ENCODE measurements at regions not wholly inside any gene's neighbourhood (a gene's known extent, or its start where the extent isn't known, plus 50 kb on each side); places are given as distances from the start of the nearest gene placed in this dataset.

DNA sequence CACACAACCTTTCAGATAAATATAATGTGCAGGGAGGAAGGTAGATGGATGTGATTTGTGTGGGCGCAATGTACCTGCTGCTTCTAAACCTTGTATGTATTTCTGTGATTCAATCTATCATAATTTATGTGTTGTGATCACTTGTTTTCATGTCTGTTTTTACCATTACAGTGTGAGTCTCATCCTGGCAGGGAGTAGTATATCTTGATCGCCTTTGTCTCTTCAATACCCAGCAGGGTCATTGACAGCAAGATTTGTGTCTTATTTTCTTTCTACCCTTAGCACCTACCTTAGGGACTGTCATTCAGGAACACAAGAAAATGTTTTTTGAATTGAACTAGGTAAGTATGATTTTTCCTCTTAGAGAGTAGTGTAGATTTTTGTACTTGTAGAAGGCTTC, 83.7 kb upstream of the SELENOK start:
- Mint-ChIP-seq H3K27ac (no peak overlapping the region), H3K4me3 (no peak overlapping the region), H3K36me3 (no peaks in the 10 kb centered on the region), H3K4me1 (peaks cover 0 to 6% (median 0%) of the 10 kb centered on the region in 4 donors), H3K27me3 (peaks cover 9% of the 10 kb centered on the region), H3K9me3 (peaks cover 4 to 44% (median 17%) of the 10 kb centered on the region in 7 donors)
- Histone ChIP-seq H3K27ac (ENCODE audit: insufficient read depth, low read length, poor library complexity, severe bottlenecking) (no peak overlapping the region), H3K9me3 (ENCODE audit: control insufficient read depth in 2 of 2, low read length in 2 of 2) (peaks cover 10 to 21% of the 10 kb centered on the region in 2 experiments), H3K36me3 (ENCODE audit: control insufficient read depth, insufficient read depth, low read length) (no peaks in the 10 kb centered on the region), H3K4me3 (ENCODE audit: low read depth, low read length) (no peak overlapping the region), H3K4me1 (ENCODE audit: control insufficient read depth, insufficient read depth, low read length, poor library complexity, severe bottlenecking) (no peaks in the 10 kb centered on the region), H3K27me3 (ENCODE audit: control insufficient read depth, insufficient read depth, low read length) (no peaks in the 10 kb centered on the region)
- ATAC-seq (ENCODE audit: low read depth in 2 of 2) (no peak), DNase-seq (no peak)

DNA sequence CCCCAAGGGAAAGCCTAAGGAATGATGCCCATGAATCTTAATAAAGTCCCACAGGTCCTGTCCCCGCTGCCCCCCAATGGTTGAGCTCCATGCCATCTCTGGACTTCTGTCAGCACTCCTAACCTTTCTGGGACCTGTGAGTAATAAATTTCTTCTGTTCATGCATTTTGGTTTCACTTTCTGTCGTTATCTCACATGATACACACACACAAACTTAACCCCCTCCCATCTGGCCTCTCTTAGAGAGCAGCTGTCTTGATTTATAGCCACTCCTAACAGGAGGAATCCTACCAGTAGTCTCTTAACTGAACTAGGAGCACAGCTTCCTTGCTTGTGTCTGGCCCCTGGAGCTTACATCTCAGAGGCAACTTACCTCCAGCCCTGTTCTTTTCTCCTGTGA, 82.7 kb upstream of the SELENOK start:
- Mint-ChIP-seq H3K36me3 (no peaks in the 10 kb centered on the region), H3K4me3 (no peak overlapping the region), H3K4me1 (peaks cover 0 to 6% (median 0%) of the 10 kb centered on the region in 4 donors), H3K9me3 (peaks cover 4 to 41% (median 16%) of the 10 kb centered on the region in 7 donors), H3K27ac (no peak overlapping the region), H3K27me3 (peaks cover 14% of the 10 kb centered on the region)
- Histone ChIP-seq H3K27me3 (ENCODE audit: control insufficient read depth, insufficient read depth, low read length) (no peaks in the 10 kb centered on the region), H3K4me3 (ENCODE audit: low read depth, low read length) (no peak overlapping the region), H3K4me1 (ENCODE audit: control insufficient read depth, insufficient read depth, low read length, poor library complexity, severe bottlenecking) (no peaks in the 10 kb centered on the region), H3K9me3 (ENCODE audit: control insufficient read depth in 2 of 2, low read length in 2 of 2) (peaks cover 10 to 21% of the 10 kb centered on the region in 2 experiments), H3K27ac (ENCODE audit: insufficient read depth, low read length, poor library complexity, severe bottlenecking) (no peak overlapping the region), H3K36me3 (ENCODE audit: control insufficient read depth, insufficient read depth, low read length) (no peaks in the 10 kb centered on the region)
- ATAC-seq (ENCODE audit: low read depth in 2 of 2) = no peak
- no peak for DNase-seq

DNA sequence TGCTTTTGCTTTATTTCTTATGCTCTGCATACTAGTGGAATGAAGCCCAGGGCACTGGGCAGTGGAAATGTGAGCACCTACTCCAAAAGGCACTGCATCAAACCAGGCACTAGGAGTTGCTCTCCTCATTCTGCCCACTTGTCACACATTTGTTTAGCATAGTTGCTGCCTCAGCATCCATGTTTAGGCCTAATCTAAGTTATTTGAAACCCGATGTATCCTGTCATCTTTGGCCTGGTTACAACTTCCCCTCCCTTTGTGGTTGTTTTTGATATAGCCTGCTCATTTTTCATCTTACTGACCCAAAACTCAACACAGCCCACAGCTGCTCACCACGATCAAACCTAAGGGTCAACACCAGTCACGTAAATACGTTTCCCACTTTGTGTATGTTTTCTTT, 82.2 kb upstream of the SELENOK start:
- Mint-ChIP-seq H3K36me3 (no peaks in the 10 kb centered on the region), H3K4me3 (no peak overlapping the region), H3K4me1 (peaks cover 0 to 6% (median 0%) of the 10 kb centered on the region in 4 donors), H3K9me3 (peaks cover 4 to 41% (median 16%) of the 10 kb centered on the region in 7 donors), H3K27ac (no peak overlapping the region), H3K27me3 (peaks cover 13% of the 10 kb centered on the region)
- no peak overlapping the region for H3K4me3 ChIP-seq (ENCODE audit: low read depth, low read length)
- no peaks in the 10 kb centered on the region for H3K36me3 ChIP-seq (ENCODE audit: control insufficient read depth, insufficient read depth, low read length)
- H3K27ac ChIP-seq (ENCODE audit: insufficient read depth, low read length, poor library complexity, severe bottlenecking) = no peak overlapping the region
- no peaks in the 10 kb centered on the region for H3K4me1 ChIP-seq (ENCODE audit: control insufficient read depth, insufficient read depth, low read length, poor library complexity, severe bottlenecking)
- DNase-seq (no peak), ATAC-seq (ENCODE audit: low read depth in 2 of 2) (no peak)
- H3K9me3 ChIP-seq (ENCODE audit: control insufficient read depth in 2 of 2, low read length in 2 of 2) = peaks cover 10 to 21% of the 10 kb centered on the region in 2 experiments
- H3K27me3 ChIP-seq (ENCODE audit: control insufficient read depth, insufficient read depth, low read length) = no peaks in the 10 kb centered on the region

DNA sequence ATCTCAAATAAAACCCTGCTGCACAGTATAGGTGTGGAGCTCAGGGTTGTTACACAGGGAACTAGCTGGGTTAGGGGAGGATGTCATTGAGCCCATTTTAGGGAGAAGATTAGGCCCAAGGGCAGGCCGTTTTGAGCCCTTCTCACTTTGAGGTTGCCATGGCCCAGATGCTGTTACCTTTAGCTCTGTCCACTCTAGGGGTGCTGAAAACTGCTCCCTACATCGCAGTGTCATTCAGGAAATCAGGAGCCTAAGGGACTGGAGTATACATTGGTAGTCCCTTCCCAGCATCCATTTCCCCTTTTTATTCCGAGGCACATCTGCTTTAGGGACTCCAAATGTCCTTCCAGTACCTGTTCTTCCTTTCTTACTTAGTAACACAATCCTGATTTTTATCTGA, 79.0 kb upstream of the SELENOK start:
- H3K27ac Mint-ChIP-seq = no peak overlapping the region
- Histone ChIP-seq H3K4me3 (ENCODE audit: low read depth, low read length) (no peak overlapping the region), H3K4me1 (ENCODE audit: control insufficient read depth, insufficient read depth, low read length, poor library complexity, severe bottlenecking) (no peaks in the 10 kb centered on the region), H3K27ac (ENCODE audit: insufficient read depth, low read length, poor library complexity, severe bottlenecking) (no peak overlapping the region), H3K27me3 (ENCODE audit: control insufficient read depth, insufficient read depth, low read length) (no peaks in the 10 kb centered on the region), H3K36me3 (ENCODE audit: control insufficient read depth, insufficient read depth, low read length) (no peaks in the 10 kb centered on the region), H3K9me3 (ENCODE audit: control insufficient read depth in 2 of 2, low read length in 2 of 2) (peaks cover 6 to 15% of the 10 kb centered on the region in 2 experiments)
- peaks cover 9% of the 10 kb centered on the region for H3K27me3 Mint-ChIP-seq
- H3K9me3 Mint-ChIP-seq = peaks cover 4 to 40% (median 12%) of the 10 kb centered on the region in 7 donors
- H3K4me3 Mint-ChIP-seq = no peak overlapping the region
- ATAC-seq (ENCODE audit: low read depth in 2 of 2) = no peak
- DNase-seq = no peak
- no peaks in the 10 kb centered on the region for H3K36me3 Mint-ChIP-seq
- peaks cover 0 to 6% (median 0%) of the 10 kb centered on the region in 4 donors for H3K4me1 Mint-ChIP-seq

DNA sequence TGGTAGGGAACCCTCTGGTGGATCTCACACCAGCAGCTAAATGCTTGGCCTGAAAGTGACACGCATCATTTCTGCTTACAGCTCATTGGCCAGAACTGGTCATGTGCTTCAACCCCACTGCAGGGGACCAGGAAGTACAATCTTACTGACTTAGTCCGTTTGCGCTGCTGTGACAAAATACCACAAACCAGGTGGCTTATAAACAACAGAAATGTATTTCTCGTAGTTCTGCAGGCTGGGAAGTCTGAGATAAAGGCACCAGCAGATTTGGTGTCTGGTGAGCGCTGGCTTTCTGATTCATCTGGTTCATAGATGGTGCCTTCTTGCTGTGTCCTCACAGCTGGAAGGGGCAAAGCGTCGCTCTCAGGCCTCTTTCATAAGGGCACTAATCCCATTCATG, 77.4 kb upstream of the SELENOK start:
- no peaks in the 10 kb centered on the region for H3K36me3 Mint-ChIP-seq
- no peak for ATAC-seq (ENCODE audit: low read depth in 2 of 2)

DNA sequence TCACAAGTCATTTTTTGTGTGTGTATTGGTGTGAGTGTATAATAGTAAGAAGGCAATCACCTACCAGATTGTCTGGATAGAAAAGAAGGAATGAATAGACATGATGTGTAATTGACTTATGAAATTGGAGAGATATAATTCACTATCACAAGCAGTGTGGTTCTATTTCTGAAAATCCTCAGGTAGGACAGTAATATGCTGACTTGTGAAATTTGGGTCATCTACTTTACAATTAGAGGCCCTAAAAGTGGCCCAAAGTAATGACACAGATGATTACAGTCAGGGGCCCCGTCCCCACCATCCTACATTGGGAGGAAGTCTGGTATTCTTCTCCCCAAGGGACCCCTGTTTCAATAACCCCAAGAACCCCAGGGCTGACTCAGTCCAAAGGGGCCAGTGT, 73.6 kb upstream of the SELENOK start:
- H3K27me3 Mint-ChIP-seq = peaks cover 6% of the 10 kb centered on the region
- Histone ChIP-seq H3K27ac (ENCODE audit: insufficient read depth, low read length, poor library complexity, severe bottlenecking) (no peak overlapping the region), H3K4me3 (ENCODE audit: low read depth, low read length) (no peak overlapping the region), H3K9me3 (ENCODE audit: control insufficient read depth in 2 of 2, low read length in 2 of 2) (peaks cover 0 to 2% of the 10 kb centered on the region in 2 experiments), H3K36me3 (ENCODE audit: control insufficient read depth, insufficient read depth, low read length) (no peaks in the 10 kb centered on the region), H3K4me1 (ENCODE audit: control insufficient read depth, insufficient read depth, low read length, poor library complexity, severe bottlenecking) (no peaks in the 10 kb centered on the region), H3K27me3 (ENCODE audit: control insufficient read depth, insufficient read depth, low read length) (no peaks in the 10 kb centered on the region)
- DNase-seq (no peak), ATAC-seq (ENCODE audit: low read depth in 2 of 2) (no peak)
- peaks cover 0 to 9% (median 3%) of the 10 kb centered on the region in 7 donors for H3K9me3 Mint-ChIP-seq
- H3K4me1 Mint-ChIP-seq = no peaks in the 10 kb centered on the region
- H3K36me3 Mint-ChIP-seq = no peaks in the 10 kb centered on the region
- H3K27ac Mint-ChIP-seq = no peak overlapping the region
- H3K4me3 Mint-ChIP-seq = no peak overlapping the region

More for the DNA sequence above, 77.4 kb upstream of the SELENOK start:
- Mint-ChIP-seq H3K4me1 (no peaks in the 10 kb centered on the region), H3K27me3 (peaks cover 5% of the 10 kb centered on the region), H3K4me3 (no peak overlapping the region), H3K27ac (no peak overlapping the region), H3K9me3 (peaks cover 0 to 25% (median 8%) of the 10 kb centered on the region in 7 donors)
- H3K27me3 ChIP-seq (ENCODE audit: control insufficient read depth, insufficient read depth, low read length) = no peaks in the 10 kb centered on the region
- H3K4me1 ChIP-seq (ENCODE audit: control insufficient read depth, insufficient read depth, low read length, poor library complexity, severe bottlenecking) = no peaks in the 10 kb centered on the region
- H3K9me3 ChIP-seq (ENCODE audit: control insufficient read depth in 2 of 2, low read length in 2 of 2) = peaks cover 6 to 15% of the 10 kb centered on the region in 2 experiments
- no peak overlapping the region for H3K27ac ChIP-seq (ENCODE audit: insufficient read depth, low read length, poor library complexity, severe bottlenecking)
- H3K4me3 ChIP-seq (ENCODE audit: low read depth, low read length) = no peak overlapping the region
- no peaks in the 10 kb centered on the region for H3K36me3 ChIP-seq (ENCODE audit: control insufficient read depth, insufficient read depth, low read length)
- DNase-seq = no peak

DNA sequence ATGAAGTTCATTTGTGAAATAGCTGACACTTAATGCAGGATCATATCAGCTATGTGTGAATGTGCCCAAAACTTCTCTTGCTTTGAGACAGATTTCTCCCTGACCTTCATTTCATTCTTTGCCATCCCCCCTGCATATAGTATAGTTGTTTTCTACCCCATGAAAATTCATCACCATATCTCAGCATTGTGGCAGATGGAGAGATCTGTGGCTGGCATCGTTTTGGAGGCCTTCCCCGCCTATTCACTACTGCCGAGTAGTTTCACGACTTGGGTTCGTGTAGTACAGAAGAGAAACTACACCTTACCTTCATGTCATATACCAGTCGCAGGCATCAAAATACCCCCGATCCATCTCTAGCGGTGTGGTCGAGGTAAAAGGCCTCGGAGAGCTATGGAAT, 66.2 kb upstream of the SELENOK start:
- DNase-seq (no peak), ATAC-seq (ENCODE audit: low read depth in 2 of 2) (no peak)
- Mint-ChIP-seq H3K9me3 (peaks cover 0 to 4% (median 0%) of the 10 kb centered on the region in 7 donors), H3K27ac (no peak overlapping the region), H3K36me3 (no peaks in the 10 kb centered on the region), H3K27me3 (peaks cover 14% of the 10 kb centered on the region), H3K4me1 (no peaks in the 10 kb centered on the region), H3K4me3 (no peak overlapping the region)
- Histone ChIP-seq H3K36me3 (ENCODE audit: control insufficient read depth, insufficient read depth, low read length) (no peaks in the 10 kb centered on the region), H3K9me3 (ENCODE audit: control insufficient read depth in 2 of 2, low read length in 2 of 2) (no peaks in the 10 kb centered on the region), H3K4me1 (ENCODE audit: control insufficient read depth, insufficient read depth, low read length, poor library complexity, severe bottlenecking) (no peaks in the 10 kb centered on the region), H3K27ac (ENCODE audit: insufficient read depth, low read length, poor library complexity, severe bottlenecking) (no peak overlapping the region), H3K27me3 (ENCODE audit: control insufficient read depth, insufficient read depth, low read length) (no peaks in the 10 kb centered on the region), H3K4me3 (ENCODE audit: low read depth, low read length) (no peak overlapping the region)

DNA sequence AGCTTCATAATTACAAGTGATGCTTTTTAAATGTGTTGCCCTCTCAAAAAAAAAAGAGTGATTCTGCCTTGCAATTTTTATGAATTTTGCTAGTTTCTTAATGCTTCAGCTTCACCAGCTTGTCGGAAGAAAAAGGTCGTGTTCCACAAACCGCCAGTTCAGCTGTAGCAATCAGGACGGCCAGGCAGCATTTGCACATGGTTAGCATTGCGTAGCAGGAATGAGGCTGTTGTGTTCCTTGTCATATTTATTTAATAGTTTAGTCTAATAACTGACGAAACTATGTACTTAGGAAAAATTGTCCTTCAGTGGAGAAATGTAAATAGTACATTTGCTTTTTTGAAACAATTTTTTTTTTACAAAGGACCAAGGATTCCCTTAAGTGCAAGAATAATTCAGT, 64.9 kb upstream of the SELENOK start:
- H3K36me3 Mint-ChIP-seq = no peaks in the 10 kb centered on the region
- H3K27ac Mint-ChIP-seq = no peak overlapping the region
- no peak overlapping the region for H3K4me3 ChIP-seq (ENCODE audit: low read depth, low read length)
- no peaks in the 10 kb centered on the region for H3K9me3 ChIP-seq (ENCODE audit: control insufficient read depth in 2 of 2, low read length in 2 of 2)
- DNase-seq (no peak), ATAC-seq (ENCODE audit: low read depth in 2 of 2) (no peak)
- H3K4me1 ChIP-seq (ENCODE audit: control insufficient read depth, insufficient read depth, low read length, poor library complexity, severe bottlenecking) = no peaks in the 10 kb centered on the region
- no peaks in the 10 kb centered on the region for H3K27me3 ChIP-seq (ENCODE audit: control insufficient read depth, insufficient read depth, low read length)
- H3K4me3 Mint-ChIP-seq = no peak overlapping the region
- H3K36me3 ChIP-seq (ENCODE audit: control insufficient read depth, insufficient read depth, low read length) = no peaks in the 10 kb centered on the region
- peaks cover 0 to 4% (median 0%) of the 10 kb centered on the region in 7 donors for H3K9me3 Mint-ChIP-seq
- no peaks in the 10 kb centered on the region for H3K4me1 Mint-ChIP-seq
- no peak overlapping the region for H3K27ac ChIP-seq (ENCODE audit: insufficient read depth, low read length, poor library complexity, severe bottlenecking)
- peaks cover 14% of the 10 kb centered on the region for H3K27me3 Mint-ChIP-seq
